SK-N-SH (cell line): ENCODE measurements at regions not wholly inside any gene's neighbourhood (a gene's known extent, or its start where the extent isn't known, plus 50 kb on each side); places are given as distances from the start of the nearest gene placed in this dataset.

Experiments
- CTCF ChIA-PET: fragments of 300-600, 350-600 bp; formaldehyde crosslinking; extraction: SDS; loops from one replicate; lab custom pipeline; 2021; lab: Yijun Ruan, JAX
- POLR2A ChIA-PET: fragments of 350-600 bp; sonication (Branson Sonifier 250); formaldehyde crosslinking; extraction: SDS; loops from one replicate; lab custom pipeline; 2020; ENCODE audit warnings: antibody characterized with exemption, inconsistent platforms; lab: Yijun Ruan, JAX
- DNase-seq: peaks from one replicate; pipeline ENCODE4 v3.0.0; 2012
- H2AFZ ChIP-seq: fragments of 200-600 bp; sonication (generic); 2 replicates; pipeline ENCODE4 v1.8.1; 2016; ENCODE audit warnings: antibody characterized with exemption, mild to moderate bottlenecking, low read depth
- H3F3A ChIP-seq: fragments of 200-600 bp; sonication (generic); replicated peaks from 2 replicates; pipeline ENCODE3; 2016; ENCODE audit warnings: antibody characterized with exemption, mild to moderate bottlenecking; ENCODE audit not compliant: insufficient read depth
- H3K27ac ChIP-seq, 2 experiments: fragments of 200-500 bp in 1 of 2; fragments of 200-600 bp in 1 of 2; sonication (Bioruptor generic) in 1 of 2; sonication (generic), shearing (Covaris generic) in 1 of 2; 2 replicates each; pipeline versions ENCODE4 v1.5.1 to v1.6.1; 2014 to 2016; ENCODE audit warnings: low read depth in 2 of 2, inconsistent platforms in 1 of 2, low read length in 1 of 2, mild to moderate bottlenecking in 1 of 2, mixed read lengths in 1 of 2
- H3K27me3 ChIP-seq: fragments of 200-600 bp; sonication (generic), shearing (Covaris generic); 2 replicates; pipeline ENCODE4 v1.6.1; 2016; ENCODE audit warnings: mixed run types; ENCODE audit not compliant: insufficient read depth
- H3K36me3 ChIP-seq, 2 experiments: fragments of 200-500 bp in 1 of 2; fragments of 200-600 bp in 1 of 2; sonication (Bioruptor generic) in 1 of 2; sonication (generic) in 1 of 2; replicated peaks in 1 of 2; 2 replicates each; pipeline versions ENCODE3 to v1.5.1; 2014 to 2016; ENCODE audit warnings: low read length in 1 of 2, mild to moderate bottlenecking in 1 of 2; ENCODE audit not compliant: insufficient read depth in 2 of 2, control insufficient read depth in 1 of 2
- H3K4me1 ChIP-seq, 2 experiments: fragments of 200-500 bp in 1 of 2; fragments of 200-600 bp in 1 of 2; sonication (Bioruptor generic) in 1 of 2; sonication (generic), shearing (Covaris generic) in 1 of 2; 2 replicates each; pipeline versions ENCODE4 v1.5.1 to v1.6.1; 2014 to 2016; ENCODE audit warnings: low read depth in 1 of 2, low read length in 1 of 2, mixed run types in 1 of 2; ENCODE audit not compliant: insufficient read depth in 2 of 2, control insufficient read depth in 1 of 2
- H3K4me2 ChIP-seq: fragments of 200-600 bp; sonication (generic), shearing (Covaris generic); 2 replicates; pipeline ENCODE4 v1.6.1; 2017; ENCODE audit warnings: mixed run types
- H3K4me3 ChIP-seq, 2 experiments: fragments of 200-500 bp in 1 of 2; fragments of 200-600 bp in 1 of 2; sonication (Bioruptor generic) in 1 of 2; sonication (generic), shearing (Covaris generic) in 1 of 2; 2 replicates each; pipeline versions ENCODE4 v1.5.1 to v1.8.1; 2014 to 2016; ENCODE audit warnings: low read depth in 2 of 2, inconsistent platforms in 1 of 2, low read length in 1 of 2, mild to moderate bottlenecking in 1 of 2, mixed read lengths in 1 of 2, moderate library complexity in 1 of 2
- H3K79me2 ChIP-seq: fragments of 200-600 bp; sonication (generic); 2 replicates; pipeline ENCODE4 v1.8.1; 2017; ENCODE audit warnings: mild to moderate bottlenecking; ENCODE audit not compliant: insufficient read depth
- H3K9ac ChIP-seq: fragments of 200-600 bp; sonication (generic); 2 replicates; pipeline ENCODE4 v1.6.1; 2017; ENCODE audit warnings: mixed run types
- H3K9me2 ChIP-seq: fragments of 200-600 bp; sonication (generic); 2 replicates; pipeline ENCODE4 v1.6.1; 2017; ENCODE audit warnings: mixed run types
- H3K9me3 ChIP-seq: fragments of 200-600 bp; sonication (generic); 2 replicates; pipeline ENCODE4 v1.6.1; 2017; ENCODE audit warnings: mixed run types, mild to moderate bottlenecking, moderate library complexity
- H4K20me1 ChIP-seq: fragments of 200-600 bp; sonication (generic); 2 replicates; pipeline ENCODE4 v1.6.1; 2017; ENCODE audit warnings: mild to moderate bottlenecking, mixed run types; ENCODE audit not compliant: insufficient read depth
- CHD2 ChIP-seq: fragments of 150-350 bp; IDR thresholded peaks from 2 replicates; pipeline ENCODE4 v1.6.1; 2018; ENCODE audit warnings: low read length; ENCODE audit not compliant: partially characterized antibody
- ELF1 ChIP-seq: IDR thresholded peaks from 2 replicates; pipeline ENCODE4 v1.4.0; 2012
- EP300 ChIP-seq, 2 experiments: IDR thresholded peaks; 2 replicates each; pipeline versions ENCODE4 v1.4.0 to v1.6.1; 2012; ENCODE audit warnings: borderline replicate concordance in 1 of 2, low read depth in 1 of 2, low read length in 1 of 2
- EZH2phosphoT487 ChIP-seq: fragments of 200-600 bp; sonication (generic); IDR thresholded peaks from 2 replicates; pipeline ENCODE4 v1.6.1; 2017; ENCODE audit warnings: low read depth, mixed run types, mild to moderate bottlenecking, antibody characterized with exemption, moderate library complexity, borderline replicate concordance
- FOXJ3 ChIP-seq: sonication (generic); formaldehyde crosslinking; IDR thresholded peaks from 2 replicates; pipeline ENCODE4 v1.5.1; 2020; ENCODE audit warnings: mild to moderate bottlenecking, missing genetic modification reagents
- FOXM1 ChIP-seq: IDR thresholded peaks from 2 replicates; pipeline ENCODE4 v1.4.0; 2012; ENCODE audit warnings: low read depth, mild to moderate bottlenecking
- JUND ChIP-seq: IDR thresholded peaks from 2 replicates; pipeline ENCODE4 v1.4.0; 2012
- NFIC ChIP-seq: IDR thresholded peaks from 2 replicates; pipeline ENCODE4 v1.4.0; 2012; ENCODE audit warnings: borderline replicate concordance
- NRF1 ChIP-seq: IDR thresholded peaks from 2 replicates; pipeline ENCODE4 v1.6.1; 2012; ENCODE audit warnings: low read depth, mild to moderate bottlenecking, low read length
- POLR2AphosphoS5 ChIP-seq: IDR thresholded peaks from 2 replicates; pipeline ENCODE4 v1.6.1; 2012; ENCODE audit warnings: low read depth, low read length
- RAD21 ChIP-seq: IDR thresholded peaks from 2 replicates; pipeline ENCODE4 v1.6.1; 2012; ENCODE audit warnings: mild to moderate bottlenecking, low read length
- RXRA ChIP-seq: IDR thresholded peaks from 2 replicates; pipeline ENCODE4 v1.4.0; 2012; ENCODE audit warnings: low read depth, mild to moderate bottlenecking, borderline replicate concordance
- SIN3A ChIP-seq: IDR thresholded peaks from 2 replicates; pipeline ENCODE4 v1.6.1; 2012; ENCODE audit warnings: low read depth, mild to moderate bottlenecking, low read length, moderate library complexity, borderline replicate concordance
- SMC3 ChIP-seq: IDR thresholded peaks from 2 replicates; pipeline ENCODE4 v1.6.1; 2012; ENCODE audit warnings: low read depth, low read length, improper control_type of control experiment
- TCF12 ChIP-seq: IDR thresholded peaks from 2 replicates; pipeline ENCODE4 v1.4.0; 2012
- TEAD4 ChIP-seq: IDR thresholded peaks from 2 replicates; pipeline ENCODE4 v1.4.0; 2012; ENCODE audit warnings: mild to moderate bottlenecking, borderline replicate concordance; ENCODE audit not compliant: insufficient read depth
- WGBS: methylation state at CpG from one replicate; pipeline ENCODE4 v1.1.6; 2017; ENCODE audit warnings: low lambda C conversion rate; 5-methylcytosine and 5-hydroxymethylcytosine counted together
- TF ChIP-seq, protein P1 (sequence below): IDR thresholded peaks from 2 replicates; pipeline ENCODE4 v1.4.0; 2012; ENCODE audit warnings: low read depth, borderline replicate concordance
- TF ChIP-seq, protein P2 (sequence below): fragments of 200-600 bp; sonication (generic); IDR thresholded peaks from 2 replicates; pipeline ENCODE4 v1.6.1; 2017; ENCODE audit warnings: antibody characterized with exemption, mild to moderate bottlenecking, moderate library complexity
- TF ChIP-seq, protein P3 (sequence below): IDR thresholded peaks from 2 replicates; pipeline ENCODE4 v1.4.0; 2012; ENCODE audit warnings: low read depth
- TF ChIP-seq, protein P4 (sequence below): fragments of 150-350 bp; IDR thresholded peaks from 2 replicates; pipeline ENCODE4 v1.6.1; 2016; ENCODE audit warnings: mild to moderate bottlenecking, low read depth, low read length
- TF ChIP-seq, protein P5 (sequence below): IDR thresholded peaks from 2 replicates; pipeline ENCODE4 v1.6.1; 2012; ENCODE audit warnings: mild to moderate bottlenecking, low read depth, low read length, moderate library complexity

DNA sequence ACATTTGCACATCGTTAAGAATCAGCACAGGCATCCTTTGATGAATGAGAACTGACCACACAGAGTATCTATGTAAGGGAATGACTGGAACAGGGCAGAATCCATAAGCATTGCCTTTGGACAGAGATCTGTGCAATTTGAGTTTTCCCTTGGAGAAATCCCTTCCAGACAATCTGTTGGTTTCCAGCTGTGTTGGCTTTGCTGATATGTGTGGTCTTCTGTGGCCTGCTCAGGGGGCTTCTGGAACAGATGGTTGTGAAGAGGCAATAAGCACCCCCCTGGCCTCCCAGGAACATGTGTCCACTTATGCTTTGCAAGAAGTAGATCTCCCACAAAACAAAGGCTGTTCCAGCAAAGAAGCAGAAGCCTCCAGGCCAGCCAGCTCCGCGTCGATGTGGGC, 111.4 kb upstream of the TMEM132C start:
- ChIA-PET CTCF (no interaction called here), POLR2A (no interaction called here)
- Histone ChIP-seq H3K27ac (no peak overlapping the region), H2AFZ (no peak overlapping the region), H3K79me2 (no peaks in the 10 kb centered on the region), H3K4me3 (no peak overlapping the region), H3K9me3 (no peaks in the 10 kb centered on the region), H3K27me3 (no peaks in the 10 kb centered on the region), H3F3A (no peaks in the 10 kb centered on the region), H3K36me3 (no peaks in the 10 kb centered on the region), H3K4me2 (no peak overlapping the region), H3K9me2 (no peaks in the 10 kb centered on the region), H3K4me1 (peaks cover 0 to 5% of the 10 kb centered on the region in 2 experiments; a peak in 1 of 4 replicates), H4K20me1 (no peaks in the 10 kb centered on the region), H3K9ac (no peak overlapping the region)
- TF ChIP-seq EP300 (IDR thresholded peaks at IDR 0.05; ENCODE audit: borderline replicate concordance in 1 of 2, low read depth in 1 of 2, low read length in 1 of 2) (no peak), TCF12 (no peak), TEAD4 (no peak), SIN3A (no peak), FOXJ3 (CRISPR knock-in tag) (no peak), RXRA (no peak), NFIC (no peak), RAD21 (no peak), CHD2 (no peak), SMC3 (no peak), JUND (no peak)
- TF ChIP-seq, protein P1, sequence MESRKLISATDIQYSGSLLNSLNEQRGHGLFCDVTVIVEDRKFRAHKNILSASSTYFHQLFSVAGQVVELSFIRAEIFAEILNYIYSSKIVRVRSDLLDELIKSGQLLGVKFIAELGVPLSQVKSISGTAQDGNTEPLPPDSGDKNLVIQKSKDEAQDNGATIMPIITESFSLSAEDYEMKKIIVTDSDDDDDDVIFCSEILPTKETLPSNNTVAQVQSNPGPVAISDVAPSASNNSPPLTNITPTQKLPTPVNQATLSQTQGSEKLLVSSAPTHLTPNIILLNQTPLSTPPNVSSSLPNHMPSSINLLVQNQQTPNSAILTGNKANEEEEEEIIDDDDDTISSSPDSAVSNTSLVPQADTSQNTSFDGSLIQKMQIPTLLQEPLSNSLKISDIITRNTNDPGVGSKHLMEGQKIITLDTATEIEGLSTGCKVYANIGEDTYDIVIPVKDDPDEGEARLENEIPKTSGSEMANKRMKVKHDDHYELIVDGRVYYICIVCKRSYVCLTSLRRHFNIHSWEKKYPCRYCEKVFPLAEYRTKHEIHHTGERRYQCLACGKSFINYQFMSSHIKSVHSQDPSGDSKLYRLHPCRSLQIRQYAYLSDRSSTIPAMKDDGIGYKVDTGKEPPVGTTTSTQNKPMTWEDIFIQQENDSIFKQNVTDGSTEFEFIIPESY: no peak
- TF ChIP-seq, protein P2, sequence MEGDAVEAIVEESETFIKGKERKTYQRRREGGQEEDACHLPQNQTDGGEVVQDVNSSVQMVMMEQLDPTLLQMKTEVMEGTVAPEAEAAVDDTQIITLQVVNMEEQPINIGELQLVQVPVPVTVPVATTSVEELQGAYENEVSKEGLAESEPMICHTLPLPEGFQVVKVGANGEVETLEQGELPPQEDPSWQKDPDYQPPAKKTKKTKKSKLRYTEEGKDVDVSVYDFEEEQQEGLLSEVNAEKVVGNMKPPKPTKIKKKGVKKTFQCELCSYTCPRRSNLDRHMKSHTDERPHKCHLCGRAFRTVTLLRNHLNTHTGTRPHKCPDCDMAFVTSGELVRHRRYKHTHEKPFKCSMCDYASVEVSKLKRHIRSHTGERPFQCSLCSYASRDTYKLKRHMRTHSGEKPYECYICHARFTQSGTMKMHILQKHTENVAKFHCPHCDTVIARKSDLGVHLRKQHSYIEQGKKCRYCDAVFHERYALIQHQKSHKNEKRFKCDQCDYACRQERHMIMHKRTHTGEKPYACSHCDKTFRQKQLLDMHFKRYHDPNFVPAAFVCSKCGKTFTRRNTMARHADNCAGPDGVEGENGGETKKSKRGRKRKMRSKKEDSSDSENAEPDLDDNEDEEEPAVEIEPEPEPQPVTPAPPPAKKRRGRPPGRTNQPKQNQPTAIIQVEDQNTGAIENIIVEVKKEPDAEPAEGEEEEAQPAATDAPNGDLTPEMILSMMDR: no peak
- TF ChIP-seq, protein P3, sequence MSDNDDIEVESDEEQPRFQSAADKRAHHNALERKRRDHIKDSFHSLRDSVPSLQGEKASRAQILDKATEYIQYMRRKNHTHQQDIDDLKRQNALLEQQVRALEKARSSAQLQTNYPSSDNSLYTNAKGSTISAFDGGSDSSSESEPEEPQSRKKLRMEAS: no peak
- 68% methylated on average over 4 of the region's 4 CpGs for WGBS
- no peak for DNase-seq

DNA sequence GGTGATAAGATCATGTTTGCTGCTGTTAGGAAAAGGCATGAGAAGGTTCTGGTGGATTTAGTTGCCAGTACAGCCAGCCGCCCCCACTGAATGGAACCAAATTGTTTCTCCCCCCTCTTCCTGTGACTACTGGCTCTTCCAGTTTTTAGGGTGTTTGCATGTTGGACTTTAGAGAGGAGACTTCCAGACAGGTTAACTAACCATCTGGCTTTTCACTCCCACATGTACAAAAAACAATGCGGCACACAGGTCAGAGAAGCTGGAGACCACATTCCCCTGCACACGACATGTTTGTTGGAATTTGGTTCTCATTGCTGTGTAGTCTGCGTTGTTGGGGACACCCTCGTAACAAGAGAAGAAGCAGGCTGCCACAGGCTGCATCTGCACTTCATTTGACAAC, 103.9 kb upstream of the TMEM132C start:
- POLR2A ChIA-PET: no interaction called here
- no peaks in the 10 kb centered on the region for H3K9me2 ChIP-seq
- H3K4me2 ChIP-seq: no peak overlapping the region
- H3K9ac ChIP-seq: no peak overlapping the region
- H3K27me3 ChIP-seq: no peaks in the 10 kb centered on the region
- H3K9me3 ChIP-seq: no peaks in the 10 kb centered on the region
- no peaks in the 10 kb centered on the region for H4K20me1 ChIP-seq
- TF ChIP-seq CHD2: no peak
- TF ChIP-seq NRF1: no peak
- TF ChIP-seq RXRA: no peak
- TF ChIP-seq, protein P3: no peak
- TF ChIP-seq, protein P4, sequence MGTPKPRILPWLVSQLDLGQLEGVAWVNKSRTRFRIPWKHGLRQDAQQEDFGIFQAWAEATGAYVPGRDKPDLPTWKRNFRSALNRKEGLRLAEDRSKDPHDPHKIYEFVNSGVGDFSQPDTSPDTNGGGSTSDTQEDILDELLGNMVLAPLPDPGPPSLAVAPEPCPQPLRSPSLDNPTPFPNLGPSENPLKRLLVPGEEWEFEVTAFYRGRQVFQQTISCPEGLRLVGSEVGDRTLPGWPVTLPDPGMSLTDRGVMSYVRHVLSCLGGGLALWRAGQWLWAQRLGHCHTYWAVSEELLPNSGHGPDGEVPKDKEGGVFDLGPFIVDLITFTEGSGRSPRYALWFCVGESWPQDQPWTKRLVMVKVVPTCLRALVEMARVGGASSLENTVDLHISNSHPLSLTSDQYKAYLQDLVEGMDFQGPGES: no peak
- no peak for TF ChIP-seq POLR2AphosphoS5
- TF ChIP-seq ELF1: no peak
- no peak for TF ChIP-seq FOXJ3 (CRISPR knock-in tag)
- TF ChIP-seq EZH2phosphoT487: no peak
- no peak for TF ChIP-seq FOXM1
- TF ChIP-seq, protein P5, sequence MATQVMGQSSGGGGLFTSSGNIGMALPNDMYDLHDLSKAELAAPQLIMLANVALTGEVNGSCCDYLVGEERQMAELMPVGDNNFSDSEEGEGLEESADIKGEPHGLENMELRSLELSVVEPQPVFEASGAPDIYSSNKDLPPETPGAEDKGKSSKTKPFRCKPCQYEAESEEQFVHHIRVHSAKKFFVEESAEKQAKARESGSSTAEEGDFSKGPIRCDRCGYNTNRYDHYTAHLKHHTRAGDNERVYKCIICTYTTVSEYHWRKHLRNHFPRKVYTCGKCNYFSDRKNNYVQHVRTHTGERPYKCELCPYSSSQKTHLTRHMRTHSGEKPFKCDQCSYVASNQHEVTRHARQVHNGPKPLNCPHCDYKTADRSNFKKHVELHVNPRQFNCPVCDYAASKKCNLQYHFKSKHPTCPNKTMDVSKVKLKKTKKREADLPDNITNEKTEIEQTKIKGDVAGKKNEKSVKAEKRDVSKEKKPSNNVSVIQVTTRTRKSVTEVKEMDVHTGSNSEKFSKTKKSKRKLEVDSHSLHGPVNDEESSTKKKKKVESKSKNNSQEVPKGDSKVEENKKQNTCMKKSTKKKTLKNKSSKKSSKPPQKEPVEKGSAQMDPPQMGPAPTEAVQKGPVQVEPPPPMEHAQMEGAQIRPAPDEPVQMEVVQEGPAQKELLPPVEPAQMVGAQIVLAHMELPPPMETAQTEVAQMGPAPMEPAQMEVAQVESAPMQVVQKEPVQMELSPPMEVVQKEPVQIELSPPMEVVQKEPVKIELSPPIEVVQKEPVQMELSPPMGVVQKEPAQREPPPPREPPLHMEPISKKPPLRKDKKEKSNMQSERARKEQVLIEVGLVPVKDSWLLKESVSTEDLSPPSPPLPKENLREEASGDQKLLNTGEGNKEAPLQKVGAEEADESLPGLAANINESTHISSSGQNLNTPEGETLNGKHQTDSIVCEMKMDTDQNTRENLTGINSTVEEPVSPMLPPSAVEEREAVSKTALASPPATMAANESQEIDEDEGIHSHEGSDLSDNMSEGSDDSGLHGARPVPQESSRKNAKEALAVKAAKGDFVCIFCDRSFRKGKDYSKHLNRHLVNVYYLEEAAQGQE: no peak
- 47% methylated on average over 4 of the region's 5 CpGs for WGBS
- H2AFZ ChIP-seq: no peak overlapping the region
- DNase-seq: no peak
- H3K4me1 ChIP-seq: peaks cover 0 to 18% of the 10 kb centered on the region in 2 experiments; a peak in 1 of 4 replicates
- H3F3A ChIP-seq: no peaks in the 10 kb centered on the region
- H3K27ac ChIP-seq: no peak overlapping the region
- CTCF ChIA-PET: no interaction called here
- no peaks in the 10 kb centered on the region for H3K79me2 ChIP-seq
- H3K36me3 ChIP-seq: no peaks in the 10 kb centered on the region
- H3K4me3 ChIP-seq: no peak overlapping the region
